K562 (cell line): ENCODE measurements at regions not wholly inside any gene's neighbourhood (a gene's known extent, or its start where the extent isn't known, plus 50 kb on each side); places are given as distances from the start of the nearest gene placed in this dataset.

Source experiments
- ATAC-seq: fragments of 200-7000 bp; cut with Tn5 transposase; 3 replicates; pipeline ENCODE4 v1.9.1; 2020; ENCODE audit warnings: moderate library complexity
- BruUV-seq: library from RNA; stranded (reverse); fragments of 400-500 nt; replicated peaks from 2 replicates; lab custom pipeline; 2021; lab: Mats Ljungman, UMichigan
- CTCF ChIA-PET: fragments of 300-600 bp; formaldehyde crosslinking; extraction: SDS; loops from one replicate; lab custom pipeline; 2021; ENCODE audit warnings: low intra/inter-chr PET ratio; lab: Yijun Ruan, JAX
- POLR2A ChIA-PET: fragments of 300-600, 350-650 bp; sonication (Branson Sonifier 250); formaldehyde crosslinking; extraction: SDS; loops from one replicate; lab custom pipeline; 2021; ENCODE audit warnings: antibody characterized with exemption, inconsistent platforms; lab: Yijun Ruan, JAX
- DNase-seq, 4 experiments: peaks; one replicate each; pipeline versions ENCODE4 v3.0.0 to v3.0.0-alpha.2; 2011 to 2018; ENCODE audit warnings: low spot score in 3 of 4, mixed read lengths in 3 of 4; ENCODE audit errors: extremely low read depth in 1 of 4
- FAIRE-seq: peaks from 2 replicates; lab custom pipeline; 2011; peaks lifted over from hg19 to GRCh38; lab: Jason Lieb, UNC
- H2AFZ ChIP-seq: 2 replicates; pipeline ENCODE4 v1.6.0; 2011; ENCODE audit warnings: low read depth, low read length, control low read depth, inconsistent platforms
- H3K27ac ChIP-seq: fragments of 200-600 bp; 3 replicates; pipeline ENCODE4 v1.8.0; 2011; ENCODE audit warnings: low read depth, mild to moderate bottlenecking, control low read depth, inconsistent platforms, low read length, moderate library complexity, mixed read lengths; ENCODE audit errors: extremely low read depth
- H3K27me3 ChIP-seq, 2 experiments: fragments of 300-600 bp in 1 of 2; 2 replicates in 1 of 2; 3 replicates in 1 of 2; pipeline versions ENCODE4 v1.6.0 to v1.8.0; 2011; ENCODE audit warnings: inconsistent platforms in 2 of 2, low read length in 2 of 2, mild to moderate bottlenecking in 1 of 2, mixed read lengths in 1 of 2, moderate library complexity in 1 of 2; ENCODE audit not compliant: control insufficient read depth in 2 of 2, insufficient read depth in 2 of 2
- H3K36me3 ChIP-seq: fragments of 300-600 bp; 3 replicates; pipeline ENCODE4 v1.8.0; 2011; ENCODE audit warnings: mild to moderate bottlenecking, low read length, inconsistent platforms; ENCODE audit not compliant: control insufficient read depth, insufficient read depth
- H3K4me1 ChIP-seq, 2 experiments: fragments of 200-600 bp in 1 of 2; replicated peaks in 1 of 2; 2 replicates in 1 of 2; 3 replicates in 1 of 2; pipeline versions ENCODE4 v1.5.1 to v1.8.0; 2011; ENCODE audit warnings: inconsistent platforms in 2 of 2, low read length in 2 of 2, mild to moderate bottlenecking in 1 of 2, mixed read lengths in 1 of 2, moderate library complexity in 1 of 2; ENCODE audit not compliant: control insufficient read depth in 2 of 2, insufficient read depth in 2 of 2
- H3K4me2 ChIP-seq: 2 replicates; pipeline ENCODE4 v1.6.1; 2011; ENCODE audit warnings: low read length, control low read depth, inconsistent platforms, mixed read lengths; ENCODE audit not compliant: insufficient read depth
- H3K4me3 ChIP-seq: fragments of 200-600 bp; sonication (generic), shearing (Covaris generic); 2 replicates; pipeline ENCODE4 v1.5.1; 2016; ENCODE audit warnings: control low read depth, inconsistent platforms
- H3K79me2 ChIP-seq: fragments of 200-600 bp; 3 replicates; pipeline ENCODE4 v1.8.0; 2011; ENCODE audit warnings: low read length, inconsistent platforms; ENCODE audit not compliant: control insufficient read depth, insufficient read depth
- H3K9ac ChIP-seq, 2 experiments: 2 replicates each; pipeline versions ENCODE4 v1.6.0 to v1.6.1; 2011; ENCODE audit warnings: low read depth in 2 of 2, low read length in 2 of 2, control low read depth in 1 of 2, inconsistent platforms in 1 of 2, mild to moderate bottlenecking in 1 of 2, mixed read lengths in 1 of 2; ENCODE audit not compliant: insufficient read depth in 1 of 2
- H3K9me1 ChIP-seq: one replicate; pipeline ENCODE4 v1.6.0; 2011; ENCODE audit warnings: inconsistent platforms, mild to moderate bottlenecking, low read length, moderate library complexity; ENCODE audit not compliant: control insufficient read depth, insufficient read depth
- H3K9me3 ChIP-seq: replicated peaks from 2 replicates; pipeline ENCODE4 v1.5.1; 2011; ENCODE audit warnings: low read depth, low read length, inconsistent platforms; ENCODE audit not compliant: control insufficient read depth, insufficient read depth
- H4K20me1 ChIP-seq: replicated peaks from 2 replicates; pipeline ENCODE4 v1.6.1; 2011; ENCODE audit warnings: low read length, inconsistent platforms, mixed read lengths; ENCODE audit not compliant: control insufficient read depth, insufficient read depth
- CBX3 ChIP-seq, 2 experiments: IDR thresholded peaks; 1 replicate in 1 of 2; 2 replicates in 1 of 2; pipeline ENCODE4 v1.6.1; 2012; ENCODE audit warnings: inconsistent platforms in 2 of 2, low read length in 2 of 2, borderline replicate concordance in 1 of 2, control low read depth in 1 of 2
- HEY1 ChIP-seq: fragments of 250-450 bp; sonication (Bioruptor Pico); IDR thresholded peaks from 2 replicates; pipeline ENCODE4 v1.5.0; 2020; ENCODE audit warnings: mild to moderate bottlenecking, moderate library complexity, borderline replicate concordance
- HIVEP1 ChIP-seq: fragments of 250-450 bp; sonication (Bioruptor Pico); IDR thresholded peaks from 2 replicates; pipeline ENCODE4 v1.4.0; 2020; ENCODE audit warnings: mild to moderate bottlenecking
- ID3 ChIP-seq, 2 experiments: fragments of 250-450 bp in 1 of 2; fragments of 450-650 bp in 1 of 2; sonication (Bioruptor Pico) in 1 of 2; IDR thresholded peaks; 2 replicates each; pipeline versions ENCODE4 v1.6.1 to v1.8.0; 2016 to 2021; ENCODE audit warnings: mild to moderate bottlenecking in 2 of 2, moderate library complexity in 2 of 2, missing compliant biosample characterization in 1 of 2, missing genetic modification characterization in 1 of 2
- ILK ChIP-seq: fragments of 450-650 bp; IDR thresholded peaks from 2 replicates; pipeline ENCODE4 v1.6.1; 2016; ENCODE audit warnings: missing genetic modification characterization, low read depth, mild to moderate bottlenecking, missing compliant biosample characterization, moderate library complexity, borderline replicate concordance
- MCM5 ChIP-seq: fragments of 450-650 bp; IDR thresholded peaks from 2 replicates; pipeline ENCODE4 v1.6.1; 2016; ENCODE audit warnings: low read depth
- NR0B1 ChIP-seq: fragments of 450-650 bp; IDR thresholded peaks from one replicate; pipeline ENCODE4 v1.6.1; 2018; ENCODE audit warnings: mild to moderate bottlenecking, moderate library complexity; ENCODE audit not compliant: partially characterized antibody
- SRSF7 ChIP-seq: fragments of 200-400 bp; formaldehyde crosslinking; optimal IDR thresholded peaks from 2 replicates; pipeline ENCODE3; 2017; ENCODE audit warnings: mild to moderate bottlenecking, low read depth, low read length
- ZBTB2 ChIP-seq: fragments of 450-650 bp; IDR thresholded peaks from 2 replicates; pipeline ENCODE4 v1.6.1; 2016; ENCODE audit warnings: antibody characterized with exemption
- ZHX1 ChIP-seq: fragments of 150-350 bp; conservative IDR thresholded peaks from 2 replicates; pipeline ENCODE4 v1.6.1; 2014; ENCODE audit warnings: low read length
- ZNF75A ChIP-seq: fragments of 450-650 bp; formaldehyde crosslinking; IDR thresholded peaks from 2 replicates; pipeline ENCODE4 v1.4.0; 2020; ENCODE audit warnings: mild to moderate bottlenecking
- WGBS: fragments of 100-300 bp; shearing (Covaris generic); methylation state at CpG from one replicate; pipeline ENCODE4 v1.1.6; 2016; ENCODE audit warnings: low coverage, mixed read lengths; ENCODE audit not compliant: insufficient coverage; ENCODE audit errors: missing lambda C conversion rate; 5-methylcytosine and 5-hydroxymethylcytosine counted together
- in situ Hi-C: fragments of 300-500 bp; cut with MboI; formaldehyde crosslinking; loops from 4 replicates; pipeline ENCODE4 v1.15.0; 2018; ENCODE audit warnings: inconsistent platforms, mixed read lengths
- intact Hi-C: fragments of 100-400 bp; cut with micrococcal nuclease; formaldehyde crosslinking; loops from 2 replicates; pipeline ENCODE4 v1.14.2; 2022

- H2AFZ ChIP-seq, result no peak overlapping the region
- ChIA-PET CTCF (no interaction called here), POLR2A (no interaction called here)
- H3K4me2 ChIP-seq, result no peak overlapping the region
- no peak overlapping the region for H3K27ac ChIP-seq
- no peaks in the 10 kb centered on the region for H3K9me3 ChIP-seq
- DNase-seq, result no peak
- no peak for ATAC-seq
- FAIRE-seq, result no peak
- H3K9ac ChIP-seq, result no peak overlapping the region
- peaks cover 0 to 21% of the 10 kb centered on the region in 2 experiments; a peak in 3 of 5 replicates for H3K27me3 ChIP-seq
- no peaks in the 10 kb centered on the region for H3K79me2 ChIP-seq
- no TSS peak for BruUV-seq
- no peak for TF ChIP-seq MCM5
- TF ChIP-seq ID3 (CRISPR knock-in tag; IDR thresholded peaks at IDR 0.05), result no peak
- TF ChIP-seq ID3 (tag; IDR thresholded peaks at IDR 0.05), result no peak
- no peak for TF ChIP-seq ZNF75A (CRISPR knock-in tag)
- TF ChIP-seq ZBTB2, result no peak
- no peak for TF ChIP-seq CBX3 (IDR thresholded peaks at IDR 0.05; ENCODE audit: borderline replicate concordance in 1 of 2, low read length in 2 of 2)
- no peak for TF ChIP-seq NR0B1
- TF ChIP-seq HEY1 (CRISPR knock-in tag), result no peak
- no peak for TF ChIP-seq ILK (tag)
- TF ChIP-seq HIVEP1, result no peak
- TF ChIP-seq SRSF7, result no peak
- TF ChIP-seq ZHX1, result no peak
- TF ChIP-seq, all 486 proteins: peak for 0
- 1% methylated on average over 8 of the region's 10 CpGs for WGBS
- Histone ChIP-seq H3K4me1 (peaks cover 0 to 7% of the 10 kb centered on the region in 2 experiments; a peak in 2 of 5 replicates), H3K4me3 (no peak overlapping the region), H4K20me1 (no peaks in the 10 kb centered on the region), H3K36me3 (no peaks in the 10 kb centered on the region), H3K9me1 (no peaks in the 10 kb centered on the region)
- in situ Hi-C loops, result no loop called here
- intact Hi-C loops, result no loop called here
These were observed 99.0 kb upstream of the CDH5 start for GRCh38 chr16:66267292-66268014.
